Smooth muscle cell (in vitro differentiated cells): ENCODE measurements at regions not wholly inside any gene's neighbourhood (a gene's known extent, or its start where the extent isn't known, plus 50 kb on each side); places are given as distances from the start of the nearest gene placed in this dataset.

Experiments
- DNase-seq: peaks from one replicate; lab custom pipeline; 2025; ENCODE audit not compliant: unreplicated experiment; lab: John Stamatoyannopoulos, UW
- H2AFZ ChIP-seq: fragments of 200-600 bp; sonication (generic); 2 replicates; pipeline ENCODE4 v1.6.0; 2016; ENCODE audit warnings: antibody characterized with exemption, low read depth, mild to moderate bottlenecking
- H3F3A ChIP-seq: fragments of 200-600 bp; sonication (generic); 2 replicates; pipeline ENCODE4 v1.6.0; 2017; ENCODE audit warnings: antibody characterized with exemption, low read depth
- H3K27ac ChIP-seq: fragments of 200-600 bp; sonication (generic); 2 replicates; pipeline ENCODE4 v1.5.1; 2016; ENCODE audit warnings: low read depth, mild to moderate bottlenecking
- H3K27me3 ChIP-seq: fragments of 200-600 bp; sonication (generic); 2 replicates; pipeline ENCODE4 v1.6.1; 2016; ENCODE audit warnings: low read depth, mild to moderate bottlenecking
- H3K36me3 ChIP-seq: fragments of 200-600 bp; sonication (generic); 2 replicates; pipeline ENCODE4 v1.5.1; 2016; ENCODE audit warnings: low read depth
- H3K4me1 ChIP-seq: fragments of 200-600 bp; sonication (generic); 2 replicates; pipeline ENCODE4 v1.5.1; 2016; ENCODE audit warnings: low read depth
- H3K4me2 ChIP-seq: fragments of 200-600 bp; sonication (generic); 2 replicates; pipeline ENCODE4 v1.6.0; 2016; ENCODE audit warnings: mild to moderate bottlenecking
- H3K4me3 ChIP-seq: fragments of 200-600 bp; sonication (generic); 2 replicates; pipeline ENCODE4 v1.5.1; 2016; ENCODE audit warnings: mild to moderate bottlenecking
- H3K79me2 ChIP-seq: fragments of 200-600 bp; sonication (generic); 2 replicates; pipeline ENCODE4 v1.6.0; 2016; ENCODE audit warnings: low read depth, mild to moderate bottlenecking
- H3K9ac ChIP-seq: fragments of 200-600 bp; sonication (generic); 2 replicates; pipeline ENCODE4 v1.6.0; 2016; ENCODE audit warnings: low read depth
- H3K9me3 ChIP-seq: fragments of 200-600 bp; sonication (generic); replicated peaks from 2 replicates; pipeline ENCODE4 v1.5.1; 2016; ENCODE audit warnings: low read depth
- H4K20me1 ChIP-seq: fragments of 200-600 bp; sonication (generic); 2 replicates; pipeline ENCODE4 v1.6.0; 2016; ENCODE audit warnings: low read depth
- CTCF ChIP-seq: fragments of 200-600 bp; sonication (generic); IDR thresholded peaks from 2 replicates; pipeline ENCODE4 v1.5.1; 2017; ENCODE audit warnings: borderline replicate concordance, mild to moderate bottlenecking, antibody characterized with exemption; ENCODE audit not compliant: insufficient read depth, poor library complexity, severe bottlenecking
- WGBS: methylation state at CpG from one replicate; pipeline ENCODE4 v1.1.7; 2016; ENCODE audit warnings: low lambda C conversion rate; 5-methylcytosine and 5-hydroxymethylcytosine counted together

- H4K20me1 ChIP-seq: no peaks in the 10 kb centered on the region
- peaks cover 47% of the 10 kb centered on the region for H3K27me3 ChIP-seq
- H3F3A ChIP-seq: no peaks in the 10 kb centered on the region
- no peaks in the 10 kb centered on the region for H3K9me3 ChIP-seq
- no peak overlapping the region for H3K9ac ChIP-seq
- WGBS: 54% methylated on average over 13 of the region's 13 CpGs
- TF ChIP-seq CTCF: peak; percentile 10
- H3K4me3 ChIP-seq: no peak overlapping the region
- H3K4me1 ChIP-seq: peaks cover 12% of the 10 kb centered on the region
- no peak overlapping the region for H2AFZ ChIP-seq
- H3K79me2 ChIP-seq: no peaks in the 10 kb centered on the region
- no peaks in the 10 kb centered on the region for H3K36me3 ChIP-seq
- H3K27ac ChIP-seq: no peak overlapping the region
- H3K4me2 ChIP-seq: no peak overlapping the region
- DNase-seq: no peak
These were observed 102.1 kb downstream of the UCHL1 start for GRCh38 chr4:41358647-41359421.

GRCh38 chr4:41359422-41359775 lies 102.7 kb downstream of the UCHL1 start:
- no peaks in the 10 kb centered on the region for H3K9me3 ChIP-seq
- H2AFZ ChIP-seq: no peak overlapping the region
- no peak overlapping the region for H3K27ac ChIP-seq
- WGBS: 33% methylated on average over 5 of the region's 5 CpGs
- peaks cover 53% of the 10 kb centered on the region for H3K27me3 ChIP-seq
- H3K4me3 ChIP-seq: no peak overlapping the region
- no peak overlapping the region for H3K4me2 ChIP-seq
- H3K79me2 ChIP-seq: no peaks in the 10 kb centered on the region
- TF ChIP-seq CTCF: no peak
- H3K9ac ChIP-seq: no peak overlapping the region
- H3K4me1 ChIP-seq: peaks cover 12% of the 10 kb centered on the region
- H3F3A ChIP-seq: no peaks in the 10 kb centered on the region
- H4K20me1 ChIP-seq: no peaks in the 10 kb centered on the region
- no peaks in the 10 kb centered on the region for H3K36me3 ChIP-seq
- no peak for DNase-seq

DNA sequence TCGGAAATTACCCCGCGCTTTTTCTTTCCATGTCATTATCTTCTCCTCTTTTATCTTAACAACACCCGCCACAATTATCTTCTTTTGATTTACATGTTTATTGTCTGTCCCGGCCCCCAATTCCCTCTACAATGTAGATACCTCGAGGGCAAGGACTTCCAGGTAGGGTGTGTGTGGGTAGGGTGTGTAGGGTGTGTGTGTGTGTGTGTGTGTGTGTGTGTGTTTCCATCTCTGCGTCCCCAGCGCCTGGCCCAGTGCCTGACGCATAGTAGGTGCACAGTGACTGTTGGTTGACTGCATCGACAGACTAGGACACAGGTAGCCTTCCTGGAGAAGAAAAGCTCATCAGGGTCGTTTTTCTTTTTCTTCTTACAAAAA lies 103.1 kb downstream of the UCHL1 start:
- no peaks in the 10 kb centered on the region for H4K20me1 ChIP-seq
- H3K4me1 ChIP-seq: peaks cover 12% of the 10 kb centered on the region
- H3K9me3 ChIP-seq: no peaks in the 10 kb centered on the region
- H3K4me2 ChIP-seq: peak overlapping the region; percentile 95
- peak overlapping the region; percentile 79 for H3K4me3 ChIP-seq
- no peak for TF ChIP-seq CTCF
- H3K27ac ChIP-seq: no peak overlapping the region
- WGBS: 11% methylated on average over 11 of the region's 11 CpGs
- H3K36me3 ChIP-seq: no peaks in the 10 kb centered on the region
- H3K79me2 ChIP-seq: no peaks in the 10 kb centered on the region
- no peak overlapping the region for H3K9ac ChIP-seq
- no peak for DNase-seq
- peaks cover 54% of the 10 kb centered on the region for H3K27me3 ChIP-seq
- H3F3A ChIP-seq: no peaks in the 10 kb centered on the region
- peak overlapping the region; percentile 84 for H2AFZ ChIP-seq
